ENCODE measurements at regions not wholly inside any gene's neighbourhood (a gene's known extent, or its start where the extent isn't known, plus 50 kb on each side); places are given as distances from the start of the nearest gene placed in this dataset.

DNA sequence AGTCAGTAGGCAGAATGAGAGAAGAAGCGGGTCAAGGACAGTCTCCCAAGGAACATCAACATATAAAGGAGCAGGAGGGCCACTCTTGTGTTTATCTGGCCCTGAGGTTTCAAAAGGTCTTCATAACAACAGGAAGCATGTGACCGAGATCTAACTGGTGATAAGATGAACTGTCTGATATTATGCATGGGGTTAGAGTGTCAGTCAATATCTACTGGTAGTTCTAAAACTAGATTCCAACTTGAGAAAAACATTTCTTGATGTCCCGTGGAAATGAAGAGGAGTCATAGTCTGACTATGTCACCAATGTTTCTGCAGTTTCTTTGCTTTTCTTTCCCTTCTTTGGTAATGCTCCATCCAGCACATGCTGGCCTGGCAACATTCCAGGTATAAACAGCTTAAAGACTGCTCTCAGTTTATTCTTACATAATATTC is 77.5 kb upstream of the ITPRID2 start:
- TF ChIP-seq, protein P1, sequence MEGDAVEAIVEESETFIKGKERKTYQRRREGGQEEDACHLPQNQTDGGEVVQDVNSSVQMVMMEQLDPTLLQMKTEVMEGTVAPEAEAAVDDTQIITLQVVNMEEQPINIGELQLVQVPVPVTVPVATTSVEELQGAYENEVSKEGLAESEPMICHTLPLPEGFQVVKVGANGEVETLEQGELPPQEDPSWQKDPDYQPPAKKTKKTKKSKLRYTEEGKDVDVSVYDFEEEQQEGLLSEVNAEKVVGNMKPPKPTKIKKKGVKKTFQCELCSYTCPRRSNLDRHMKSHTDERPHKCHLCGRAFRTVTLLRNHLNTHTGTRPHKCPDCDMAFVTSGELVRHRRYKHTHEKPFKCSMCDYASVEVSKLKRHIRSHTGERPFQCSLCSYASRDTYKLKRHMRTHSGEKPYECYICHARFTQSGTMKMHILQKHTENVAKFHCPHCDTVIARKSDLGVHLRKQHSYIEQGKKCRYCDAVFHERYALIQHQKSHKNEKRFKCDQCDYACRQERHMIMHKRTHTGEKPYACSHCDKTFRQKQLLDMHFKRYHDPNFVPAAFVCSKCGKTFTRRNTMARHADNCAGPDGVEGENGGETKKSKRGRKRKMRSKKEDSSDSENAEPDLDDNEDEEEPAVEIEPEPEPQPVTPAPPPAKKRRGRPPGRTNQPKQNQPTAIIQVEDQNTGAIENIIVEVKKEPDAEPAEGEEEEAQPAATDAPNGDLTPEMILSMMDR (conservative IDR thresholded peaks at IDR 0.05; ENCODE audit: low read length): no peak
- no peak for TF ChIP-seq EZH2phosphoT487 (IDR thresholded peaks at IDR 0.05; ENCODE audit: borderline replicate concordance, low read depth, low read length)

Data from OCI-LY7 (cell line).